Activated CD8-positive, alpha-beta memory T cell treated with anti-CD3 and anti-CD28 coated beads, Interleukin-2, amount 50 U/mL, for 4 hours (primary cell): ENCODE measurements at regions not wholly inside any gene's neighbourhood (a gene's known extent, or its start where the extent isn't known, plus 50 kb on each side); places are given as distances from the start of the nearest gene placed in this dataset.
"Not testable (repeated sequence)": the region's sequence is repeated elsewhere in the genome, so short reads cannot be mapped to it uniquely, and the experiment has no call there.

ENCODE experiments used
- DNase-seq: peaks from one replicate; pipeline ENCODE4 v3.0.0-alpha.2; 2020

- no peak for DNase-seq
Observed at GRCh38 chr2:18976168-18976961, 382.1 kb downstream of the OSR1 start.

DNA sequence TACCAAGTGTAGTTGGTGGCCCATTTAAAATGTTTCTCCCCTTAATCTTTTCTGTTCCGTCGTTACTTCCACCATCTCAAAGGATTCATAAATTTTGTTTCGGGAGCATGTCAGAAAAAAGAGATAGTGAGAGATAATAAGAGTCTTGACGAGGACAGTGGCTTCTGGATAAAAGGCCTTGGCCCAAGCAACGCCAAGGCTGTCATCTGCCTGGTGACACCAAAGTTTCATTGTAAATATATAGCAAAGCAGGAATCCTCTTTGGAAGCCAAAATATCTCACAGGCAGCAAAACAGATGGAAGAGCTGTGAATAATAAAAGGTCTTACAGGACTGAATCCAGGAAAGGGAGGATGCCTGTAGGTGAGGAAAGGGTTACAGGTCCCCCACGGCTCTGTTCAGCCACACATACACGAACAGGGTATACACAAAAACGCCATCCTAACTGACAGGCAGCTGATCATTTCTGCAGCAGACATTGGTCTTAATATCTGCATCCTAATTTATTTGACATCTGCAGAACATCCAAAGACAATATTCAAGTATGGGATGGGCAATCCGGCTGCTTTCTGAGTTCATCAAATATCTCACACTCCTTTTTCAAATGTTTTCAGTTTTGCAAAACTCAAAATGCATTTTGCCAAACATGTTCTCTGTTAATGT, 382.8 kb downstream of the OSR1 start:
- DNase-seq: no peak

DNA sequence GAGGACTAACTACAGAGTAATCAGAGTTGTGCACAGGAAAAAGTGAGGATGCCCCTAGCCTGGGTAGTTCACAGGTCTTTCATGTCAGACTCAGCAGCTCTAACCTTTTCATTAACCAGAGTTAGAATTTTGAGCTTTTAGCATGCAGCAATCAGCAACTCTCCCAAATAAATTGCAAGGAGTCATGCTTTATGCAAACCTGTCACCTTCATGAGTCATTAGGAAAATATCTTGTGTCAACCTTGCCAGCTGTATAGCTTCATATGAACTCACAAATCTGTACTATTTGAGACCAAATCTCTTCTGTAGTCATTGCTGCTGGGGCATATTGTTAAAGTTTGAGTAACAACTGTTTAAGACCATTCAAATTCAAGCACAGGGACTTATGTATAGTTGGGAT, 382.3 kb upstream of the NT5C1B start:
- no peak for DNase-seq

- no peak for DNase-seq
Observed at GRCh38 chr2:18971069-18971378, 381.7 kb upstream of the NT5C1B start.

GRCh38 chr2:18966131-18966530, 376.8 kb upstream of the NT5C1B start:
- no peak for DNase-seq

DNA sequence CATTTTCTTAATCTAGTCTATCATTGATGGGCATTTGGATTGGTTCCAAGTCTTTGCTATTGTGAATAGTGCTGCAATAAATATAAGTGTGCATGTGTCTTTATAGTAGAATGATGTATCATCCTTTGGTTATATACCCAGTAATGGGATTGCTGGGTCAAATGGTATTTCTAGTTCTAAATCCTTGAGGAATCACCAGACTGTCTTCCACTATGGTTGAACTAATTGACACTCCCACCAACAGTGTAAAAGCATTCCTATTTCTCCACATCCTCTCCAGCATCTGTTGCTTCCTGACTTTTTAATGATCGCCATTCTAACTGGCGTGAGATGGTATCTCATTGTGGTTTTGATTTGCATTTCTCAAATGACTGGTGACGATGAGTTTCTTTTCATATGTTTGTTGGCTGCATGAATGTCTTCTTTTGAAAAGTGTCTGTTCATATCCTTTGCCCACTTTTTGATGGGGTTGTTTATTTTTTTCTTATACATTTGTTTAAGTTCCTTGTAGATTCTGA, 374.4 kb upstream of the NT5C1B start:
- not testable (repeated sequence) for DNase-seq

DNA sequence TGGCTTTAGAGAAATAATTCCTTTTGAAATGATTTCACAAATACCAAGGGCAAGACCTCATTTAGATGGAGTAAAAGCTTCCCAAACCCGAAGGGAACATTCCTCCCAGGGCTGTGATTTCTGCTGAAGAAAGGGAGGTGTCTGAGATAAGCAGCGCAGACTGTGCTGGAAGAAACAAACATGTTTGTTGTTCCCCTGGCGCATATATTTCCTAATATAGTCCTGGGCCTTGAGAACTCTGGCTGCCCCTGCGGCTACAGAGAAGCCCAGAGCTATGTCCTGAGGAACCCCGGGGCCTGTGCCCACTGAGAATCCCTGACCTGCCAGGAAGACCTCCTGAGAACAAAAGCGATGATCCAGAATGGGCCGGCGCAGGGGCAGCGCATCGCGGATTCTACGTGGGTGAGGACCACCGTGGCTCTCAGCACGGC, 372.6 kb upstream of the NT5C1B start:
- no peak for DNase-seq

- DNase-seq: no peak
Observed at GRCh38 chr2:18959952-18960717, 370.8 kb upstream of the NT5C1B start.

- no peak for DNase-seq
Observed at GRCh38 chr2:18959200-18959599, 369.8 kb upstream of the NT5C1B start.

GRCh38 chr2:18957909-18958308, 368.5 kb upstream of the NT5C1B start:
- DNase-seq: no peak

DNA sequence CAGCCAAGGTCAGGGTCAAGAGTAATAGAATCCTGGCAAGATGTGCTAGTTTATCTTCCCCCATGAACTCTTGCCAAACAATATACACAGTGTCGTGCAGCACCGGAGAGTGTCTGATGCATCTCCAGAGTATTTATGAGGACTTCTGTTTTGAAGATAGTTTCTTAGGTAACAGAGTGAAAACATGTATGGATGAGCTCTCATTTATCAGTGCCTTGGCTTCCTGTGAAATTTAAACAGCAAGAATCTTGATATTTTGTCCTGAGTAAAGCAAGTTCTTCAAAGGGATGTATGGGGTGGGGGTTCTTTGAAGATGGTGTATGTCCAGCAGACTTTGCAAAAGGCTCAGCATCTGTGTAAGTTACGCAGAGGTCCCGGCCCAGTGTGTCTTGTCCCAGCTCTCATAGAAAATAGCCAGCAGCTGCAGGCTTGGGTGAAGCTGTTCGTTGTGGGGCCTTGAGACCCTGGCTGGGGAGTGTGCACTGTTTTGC, 361.0 kb upstream of the NT5C1B start:
- DNase-seq: no peak

DNA sequence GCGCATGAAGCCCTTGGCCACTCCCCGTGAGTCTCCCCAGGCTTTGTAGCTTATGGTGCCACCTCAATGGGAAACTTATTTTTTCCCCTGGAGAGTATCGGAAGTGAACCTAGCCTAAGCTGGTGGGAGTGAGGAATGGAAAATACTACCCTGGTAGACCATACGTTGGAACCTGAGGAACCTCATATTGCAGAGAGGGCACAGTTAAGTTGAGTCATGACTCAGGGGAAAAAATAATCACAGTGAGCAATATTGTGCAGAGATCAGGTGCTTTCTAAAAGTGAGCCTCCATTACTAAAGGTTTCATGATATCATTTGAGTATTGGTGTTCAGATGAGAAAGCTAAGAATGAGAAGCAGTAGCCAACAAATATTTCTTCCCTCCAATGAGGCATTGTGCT, 360.5 kb upstream of the NT5C1B start:
- DNase-seq: no peak

DNA sequence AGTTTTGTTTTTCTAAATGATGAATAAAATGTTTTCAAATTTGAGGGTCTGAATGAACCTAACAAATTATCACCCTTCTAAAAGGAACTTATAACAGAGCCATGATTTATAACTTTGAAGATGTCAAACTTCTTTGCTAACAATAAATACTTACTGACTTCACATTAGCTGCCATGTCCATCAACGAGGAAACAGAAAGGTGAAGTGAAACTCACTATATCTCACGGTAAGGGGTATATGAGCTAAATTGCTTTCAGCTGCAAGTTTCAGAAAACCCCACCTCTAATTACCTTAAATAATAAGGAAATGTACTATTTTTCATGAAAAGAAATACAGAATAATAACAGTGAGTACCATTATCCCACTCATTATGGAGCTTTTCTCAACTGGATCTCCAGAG, 350.8 kb upstream of the NT5C1B start:
- no peak for DNase-seq

DNA sequence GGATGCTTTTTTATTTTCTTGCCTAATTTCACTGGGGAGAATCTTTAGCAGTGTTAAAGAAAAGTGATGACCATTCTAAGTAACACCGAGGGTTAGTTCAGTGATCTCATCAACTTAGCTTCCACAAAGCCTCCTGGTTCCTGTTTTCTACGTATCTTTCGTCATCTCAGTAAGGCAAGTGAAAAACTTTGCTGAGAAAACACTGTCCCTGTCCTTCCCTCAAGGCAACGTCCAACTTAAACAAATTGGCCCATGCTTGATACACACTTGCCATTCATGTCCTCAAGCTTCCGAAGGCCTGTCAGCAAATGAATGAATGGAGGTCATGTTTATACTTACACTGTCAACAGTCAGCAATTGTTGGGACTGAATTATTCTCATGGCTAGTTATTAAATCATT, 350.4 kb upstream of the NT5C1B start:
- DNase-seq: not testable (repeated sequence)

DNA sequence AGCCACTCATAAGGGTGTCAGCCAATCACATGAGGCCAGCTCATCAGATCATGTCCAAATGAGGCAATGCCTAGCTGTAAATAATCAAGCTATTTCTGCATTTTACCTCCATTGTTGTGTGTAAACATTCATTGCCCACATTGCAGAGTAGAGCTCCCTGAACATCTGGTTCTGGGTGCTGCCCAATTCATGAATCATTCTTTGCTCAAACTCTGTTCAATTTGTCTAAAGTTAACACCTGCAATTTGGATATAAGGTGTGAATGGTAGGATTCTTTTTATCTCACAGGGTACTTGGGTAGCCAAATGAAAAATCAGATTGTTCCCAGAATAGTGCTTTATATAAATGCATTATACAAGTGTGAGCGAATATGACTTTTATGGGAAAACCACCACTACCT, 345.5 kb upstream of the NT5C1B start:
- no peak for DNase-seq

DNA sequence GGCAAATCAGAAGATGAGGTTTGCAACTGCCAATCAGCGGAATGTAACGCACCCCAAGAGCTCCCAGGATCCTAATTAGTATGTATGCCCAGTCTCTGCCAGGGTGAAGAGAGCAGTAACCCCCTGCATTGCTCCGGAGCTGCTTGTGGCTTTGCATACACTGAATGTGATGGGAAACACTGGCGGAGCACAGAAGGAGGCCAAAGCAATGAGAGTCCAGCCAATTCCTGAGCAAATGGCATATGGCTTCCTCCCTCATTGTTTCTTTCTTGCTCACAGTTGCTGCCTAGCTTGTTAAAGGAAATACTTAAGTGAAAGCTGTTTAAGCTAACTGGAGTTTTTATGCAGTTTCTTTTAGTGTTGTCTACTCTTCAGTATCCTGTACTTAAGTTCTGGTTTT, 343.5 kb upstream of the NT5C1B start:
- DNase-seq: no peak

DNA sequence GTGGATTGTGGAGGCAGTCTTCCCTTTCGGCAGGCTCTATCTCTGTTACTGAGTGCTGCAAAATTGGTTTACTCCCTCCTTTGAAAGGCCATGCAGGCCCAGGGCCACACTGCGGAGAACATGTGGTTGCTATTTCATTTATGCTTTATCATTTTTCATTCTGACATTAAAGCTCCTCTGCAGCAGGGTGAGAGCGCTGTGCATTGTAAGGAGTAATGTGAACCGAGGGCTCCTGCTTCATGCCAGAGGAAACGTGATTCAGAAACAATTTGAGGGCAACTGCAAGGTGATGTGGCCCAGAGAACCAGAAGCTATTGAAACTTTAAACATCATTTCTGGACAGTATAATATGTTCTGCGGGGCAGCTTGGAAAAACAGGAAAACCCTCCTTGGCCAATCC, 341.6 kb upstream of the NT5C1B start:
- DNase-seq: no peak

DNA sequence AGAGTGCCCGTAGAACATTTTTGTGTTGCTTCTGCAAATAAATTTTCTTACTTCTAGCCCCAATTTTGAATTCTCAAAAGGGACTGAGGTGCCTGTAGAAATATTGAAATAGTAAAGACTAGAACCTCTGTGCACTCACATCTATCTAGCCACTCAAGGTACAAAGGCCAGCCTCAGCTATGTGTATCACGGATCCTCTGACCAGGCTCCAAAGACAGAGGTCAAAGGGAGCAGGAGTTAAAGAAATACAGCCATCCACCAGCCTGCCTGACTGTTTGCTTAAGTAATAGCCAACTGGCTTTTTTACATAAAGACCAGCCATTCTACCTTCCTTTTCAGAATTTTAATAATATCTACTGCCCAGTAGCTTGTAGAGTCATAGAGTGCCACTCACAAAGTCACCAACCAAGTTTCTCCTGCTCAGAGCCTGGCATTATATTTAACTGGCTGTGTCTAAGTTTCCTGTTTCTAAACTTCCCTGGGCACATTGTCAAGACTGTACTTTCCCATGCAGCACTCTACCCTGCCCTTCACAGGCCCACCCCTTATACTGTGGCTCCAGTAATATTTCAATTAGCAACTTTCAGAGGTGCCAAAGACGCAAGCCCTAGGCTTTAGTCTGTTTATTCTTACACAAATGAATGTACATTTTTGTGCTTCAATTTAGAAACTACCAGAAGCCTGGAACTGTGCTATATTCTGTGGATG, 338.3 kb upstream of the NT5C1B start:
- no peak for DNase-seq

- DNase-seq: no peak
Observed at GRCh38 chr2:18926631-18927524, 337.5 kb upstream of the NT5C1B start.

- no peak for DNase-seq
Observed at GRCh38 chr2:18925296-18925695, 335.9 kb upstream of the NT5C1B start.

DNA sequence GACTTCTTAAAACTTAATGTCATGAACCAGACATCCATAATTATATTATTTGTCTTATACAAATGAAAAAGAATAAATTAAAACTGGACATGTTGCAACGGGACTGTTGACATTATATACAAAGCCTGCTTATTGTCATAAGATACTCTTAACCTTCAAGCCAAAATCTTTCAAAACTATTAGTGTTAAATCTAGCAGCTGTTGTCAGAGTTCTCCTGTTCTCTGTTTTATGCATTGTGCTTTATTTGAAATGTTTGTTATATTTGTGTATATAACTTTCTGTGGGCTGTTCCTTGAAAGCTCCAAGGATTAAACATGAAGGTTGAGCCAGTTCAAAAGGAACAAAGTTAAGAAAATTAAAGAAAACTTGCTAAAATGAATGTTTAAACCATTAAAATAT, 335.5 kb upstream of the NT5C1B start:
- no peak for DNase-seq

DNA sequence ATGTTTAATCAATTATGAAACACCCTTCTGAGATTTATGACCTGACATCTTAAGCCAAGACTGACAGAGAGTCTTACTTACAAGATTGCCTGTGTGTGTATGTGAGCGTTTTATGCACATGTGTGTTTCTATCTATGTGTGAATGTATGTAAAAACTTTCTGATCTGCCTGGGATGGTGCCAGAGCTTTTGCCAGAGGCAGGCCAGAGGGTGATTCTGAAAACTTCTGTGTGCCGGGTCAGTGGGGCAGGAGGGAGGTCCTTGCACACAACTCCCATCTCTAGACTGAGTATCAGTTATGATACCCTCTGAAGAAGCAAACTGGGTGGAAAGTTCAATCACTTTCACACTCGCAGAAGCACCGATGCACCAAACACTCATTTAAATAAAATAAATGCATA, 335.0 kb upstream of the NT5C1B start:
- no peak for DNase-seq
